Spleen (tissue), 11 donors: ENCODE measurements at regions not wholly inside any gene's neighbourhood (a gene's known extent, or its start where the extent isn't known, plus 50 kb on each side); places are given as distances from the start of the nearest gene placed in this dataset.

ENCODE experiments used
- DNase-seq: peaks from one replicate; pipeline ENCODE4 v3.0.0-alpha.2; 2020
- H3K27ac ChIP-seq, 8 donors: fragments of 200-600 bp; sonication (generic) in 7 of 8; 1 replicate in 4 of 8; 2 replicates in 4 of 8; pipeline versions ENCODE4 v1.5.0 to v1.8.0; 2016 to 2021; ENCODE audit warnings: inconsistent platforms in 4 of 8, mild to moderate bottlenecking in 4 of 8, moderate library complexity in 1 of 8
- H3K27me3 ChIP-seq, 7 donors: fragments of 200-600 bp; sonication (generic) in 6 of 7; replicated peaks in 1 of 7; 1 replicate in 4 of 7; 2 replicates in 3 of 7; pipeline versions ENCODE4 v1.5.0 to v1.8.0; 2016 to 2021; ENCODE audit warnings: inconsistent platforms in 3 of 7, mild to moderate bottlenecking in 1 of 7
- H3K36me3 ChIP-seq, 6 donors: fragments of 200-600 bp; sonication (generic) in 5 of 6; 1 replicate in 4 of 6; 2 replicates in 2 of 6; pipeline versions ENCODE4 v1.5.0 to v1.8.0; 2016 to 2021; ENCODE audit warnings: inconsistent platforms in 2 of 6
- H3K4me1 ChIP-seq, 6 donors: fragments of 200-600 bp; sonication (generic) in 5 of 6; 1 replicate in 3 of 6; 2 replicates in 3 of 6; pipeline versions ENCODE4 v1.5.0 to v1.8.0; 2016 to 2021; ENCODE audit warnings: inconsistent platforms in 3 of 6
- H3K4me3 ChIP-seq, 8 donors: fragments of 200-600 bp; sonication (generic) in 7 of 8; 1 replicate in 4 of 8; 2 replicates in 4 of 8; pipeline versions ENCODE4 v1.5.0 to v1.8.0; 2016 to 2021; ENCODE audit warnings: inconsistent platforms in 4 of 8, mild to moderate bottlenecking in 4 of 8, moderate library complexity in 2 of 8
- H3K9me3 ChIP-seq, 8 donors: fragments of 200-600 bp; sonication (generic) in 7 of 8; 1 replicate in 4 of 8; 2 replicates in 4 of 8; pipeline versions ENCODE4 v1.5.0 to v1.8.0; 2016 to 2021; ENCODE audit warnings: inconsistent platforms in 4 of 8
- CTCF ChIP-seq, 11 experiments: fragments of 200-600 bp in 7 of 11; fragments of 450-650 bp in 4 of 11; sonication (generic) in 4 of 11; IDR thresholded peaks in 8 of 11; conservative IDR thresholded peaks in 3 of 11; 1 replicate in 7 of 11; 2 replicates in 4 of 11; pipeline versions ENCODE4 v1.4.0 to v1.8.0; 2016 to 2021; ENCODE audit warnings: antibody characterized with exemption in 11 of 11, inconsistent platforms in 4 of 11, mild to moderate bottlenecking in 1 of 11
- POLR2A ChIP-seq, 3 donors: fragments of 450-650 bp; IDR thresholded peaks; one replicate each; pipeline ENCODE4 v1.5.1; 2017; ENCODE audit warnings: antibody characterized with exemption in 3 of 3, mild to moderate bottlenecking in 1 of 3
- POLR2AphosphoS5 ChIP-seq, 3 donors: sonication (generic); formaldehyde crosslinking; IDR thresholded peaks; one replicate each; pipeline ENCODE4 v1.5.1; 2017; ENCODE audit warnings: antibody characterized with exemption in 3 of 3
- WGBS, 5 donors: extraction: QIAGEN DNeasy Blood & Tissue Kit in 3 of 5; methylation state at CpG; one replicate each; pipeline versions ENCODE4 v1.1.5 to v1.1.7; 2013 to 2018; 5-methylcytosine and 5-hydroxymethylcytosine counted together
- intact Hi-C: fragments of 100-400 bp; cut with DNase I; formaldehyde crosslinking; loops from one replicate; pipeline ENCODE4 v1.15.0; 2023; ENCODE audit warnings: low total_unique reads
- donor health status: healthy with polysubstance abuse.
- donor health status: DM: no; HTN: no; CAD: no; lungs with moderate emphysema.
- donor health status: DM: no; HTN: no; CAD: no.
- donor health status: Bipolar disorder and iron deficiency.
- donor health status: healthy.
- donor health status: DM: no; HTN: no; CAD: no.
- donor health status: DM: yes; HTN: yes; CAD: no.

- Histone ChIP-seq H3K27me3 (peaks cover 0 to 8% (median 0%) of the 10 kb centered on the region in 7 donors), H3K9me3 (no peaks in the 10 kb centered on the region), H3K36me3 (no peaks in the 10 kb centered on the region), H3K4me1 (peaks cover 0 to 23% (median 4%) of the 10 kb centered on the region in 6 donors), H3K4me3 (no peak overlapping the region), H3K27ac (no peak overlapping the region)
- DNase-seq: no peak
- intact Hi-C loops: no loop called here
- TF ChIP-seq POLR2A (IDR thresholded peaks at IDR 0.05) (no peak), CTCF (IDR thresholded peaks at IDR 0.05 in 8 of 11, conservative IDR thresholded peaks at IDR 0.05 in 3 of 11) (no peak), POLR2AphosphoS5 (IDR thresholded peaks at IDR 0.05) (no peak)
- 69 to 82% (median 81%) methylated on average over 2 of the region's 2 CpGs for WGBS, 5 donors
Observed at GRCh38 chr10:31151301-31151700, 119.6 kb upstream of the ZNF438 start.

- peaks cover 0 to 16% (median 0%) of the 10 kb centered on the region in 6 donors for H3K4me1 ChIP-seq
- no peaks in the 10 kb centered on the region for H3K9me3 ChIP-seq
- TF ChIP-seq POLR2A (IDR thresholded peaks at IDR 0.05) (no peak), CTCF (IDR thresholded peaks at IDR 0.05 in 8 of 11, conservative IDR thresholded peaks at IDR 0.05 in 3 of 11) (no peak), POLR2AphosphoS5 (IDR thresholded peaks at IDR 0.05) (peak in 1 of 3 donors; percentile 10)
- H3K36me3 ChIP-seq: no peaks in the 10 kb centered on the region
- WGBS, 5 donors: 44 to 68% (median 58%) methylated on average over 1 of the region's 1 CpG
- no peak overlapping the region for H3K27ac ChIP-seq
- no peaks in the 10 kb centered on the region for H3K27me3 ChIP-seq
- no peak overlapping the region for H3K4me3 ChIP-seq
- intact Hi-C loops: no loop called here
- no peak for DNase-seq
Observed at GRCh38 chr10:31152421-31153135, 120.9 kb upstream of the ZNF438 start.

- no peak overlapping the region for H3K4me3 ChIP-seq
- no peaks in the 10 kb centered on the region for H3K9me3 ChIP-seq
- WGBS, 5 donors: 89 to 93% (median 92%) methylated on average over 7 of the region's 7 CpGs
- intact Hi-C loops: no loop called here
- H3K27ac ChIP-seq: no peak overlapping the region
- H3K27me3 ChIP-seq: no peaks in the 10 kb centered on the region
- no peak for DNase-seq
- TF ChIP-seq CTCF (IDR thresholded peaks at IDR 0.05 in 8 of 11, conservative IDR thresholded peaks at IDR 0.05 in 3 of 11) (no peak), POLR2A (IDR thresholded peaks at IDR 0.05) (no peak), POLR2AphosphoS5 (IDR thresholded peaks at IDR 0.05) (no peak)
- H3K4me1 ChIP-seq: peaks cover 0 to 16% (median 0%) of the 10 kb centered on the region in 6 donors
- H3K36me3 ChIP-seq: no peaks in the 10 kb centered on the region
Observed at GRCh38 chr10:31153161-31153560, 121.5 kb upstream of the ZNF438 start.

GRCh38 chr10:31153692-31154091, 122.0 kb upstream of the ZNF438 start:
- no peaks in the 10 kb centered on the region for H3K27me3 ChIP-seq
- 94 to 98% (median 96%) methylated on average over 7 to 8 of the region's 8 CpGs for WGBS, 5 donors
- no peak overlapping the region for H3K4me3 ChIP-seq
- DNase-seq: no peak
- H3K9me3 ChIP-seq: no peaks in the 10 kb centered on the region
- no peak for TF ChIP-seq CTCF (IDR thresholded peaks at IDR 0.05 in 8 of 11, conservative IDR thresholded peaks at IDR 0.05 in 3 of 11)
- no peak for TF ChIP-seq POLR2AphosphoS5 (IDR thresholded peaks at IDR 0.05)
- no peak for TF ChIP-seq POLR2A (IDR thresholded peaks at IDR 0.05)
- no peak overlapping the region for H3K27ac ChIP-seq
- peaks cover 0 to 16% (median 0%) of the 10 kb centered on the region in 6 donors for H3K4me1 ChIP-seq
- intact Hi-C loops: no loop called here
- H3K36me3 ChIP-seq: no peaks in the 10 kb centered on the region
